HCT116 (cell line): ENCODE measurements at regions not wholly inside any gene's neighbourhood (a gene's known extent, or its start where the extent isn't known, plus 50 kb on each side); places are given as distances from the start of the nearest gene placed in this dataset.

ENCODE experiments used
- ATAC-seq: fragments of 200-7000 bp; cut with Tn5 transposase; 2 replicates; pipeline ENCODE4 v1.9.1; 2020; ENCODE audit warnings: mild to moderate bottlenecking, moderate library complexity
- BruUV-seq: library from RNA; stranded (reverse); fragments of 400-500 nt; replicated peaks from 2 replicates; lab custom pipeline; 2021; lab: Mats Ljungman, UMichigan
- CTCF ChIA-PET: fragments of 300-600 bp; sonication (Branson Sonifier 250); formaldehyde crosslinking; loops from one replicate; lab custom pipeline; 2021; ENCODE audit warnings: antibody characterized with exemption; lab: Charles Lee
- POLR2A ChIA-PET: fragments of 300-600, 350-600 bp; sonication (Branson Sonifier 250); formaldehyde crosslinking; loops from one replicate; lab custom pipeline; 2021; ENCODE audit warnings: antibody characterized with exemption; lab: Charles Lee
- RAD21 ChIA-PET, 2 experiments: fragments of 300-600 bp; sonication (Branson Sonifier 250); formaldehyde crosslinking; loops; one replicate each; lab custom pipeline; 2023; ENCODE audit warnings: low total read pairs in 2 of 2; ENCODE audit not compliant: uncharacterized antibody in 2 of 2, unreplicated experiment in 2 of 2, low non-redundant PET in 1 of 2; lab: Charles Lee
- DNase-seq: peaks from one replicate; pipeline ENCODE4 v3.0.0-alpha.2; 2010; ENCODE audit warnings: low read depth, low spot score
- H2AFZ ChIP-seq: fragments of 200-600 bp; shearing (Covaris generic), sonication (generic); 2 replicates; pipeline ENCODE4 v1.6.1; 2017; ENCODE audit warnings: low read depth, mixed run types, mixed read lengths, antibody characterized with exemption, low read length; ENCODE audit not compliant: poor library complexity, severe bottlenecking
- H3K27ac ChIP-seq: 2 replicates; pipeline ENCODE4 v1.5.1; 2012; ENCODE audit warnings: low read depth, low read length
- H3K27me3 ChIP-seq: fragments of 200-600 bp; sonication (generic); 2 replicates; pipeline ENCODE4 v1.6.1; 2016; ENCODE audit warnings: mixed run types, low read length, mixed read lengths; ENCODE audit not compliant: insufficient read depth
- H3K36me3 ChIP-seq, 2 experiments: fragments of 200-500 bp in 1 of 2; fragments of 200-600 bp in 1 of 2; sonication (Bioruptor generic) in 1 of 2; sonication (generic) in 1 of 2; 2 replicates each; pipeline versions ENCODE4 v1.5.1 to v1.6.1; 2014 to 2016; ENCODE audit warnings: low read length in 2 of 2, inconsistent platforms in 1 of 2, mixed read lengths in 1 of 2, mixed run types in 1 of 2; ENCODE audit not compliant: insufficient read depth in 2 of 2, control insufficient read depth in 1 of 2
- H3K4me1 ChIP-seq, 2 experiments: fragments of 200-600 bp in 1 of 2; sonication (generic) in 1 of 2; 2 replicates each; pipeline versions ENCODE4 v1.5.1 to v1.6.1; 2012 to 2017; ENCODE audit warnings: low read length in 2 of 2, inconsistent platforms in 1 of 2, mild to moderate bottlenecking in 1 of 2, mixed read lengths in 1 of 2, mixed run types in 1 of 2, moderate library complexity in 1 of 2; ENCODE audit not compliant: insufficient read depth in 2 of 2, control insufficient read depth in 1 of 2
- H3K4me2 ChIP-seq: fragments of 200-600 bp; sonication (generic); 2 replicates; pipeline ENCODE4 v1.6.1; 2017; ENCODE audit warnings: mixed run types, low read length, mixed read lengths
- H3K4me3 ChIP-seq, 2 experiments: fragments of 200-600 bp in 1 of 2; sonication (generic) in 1 of 2; replicated peaks in 1 of 2; 2 replicates each; pipeline ENCODE4 v1.5.1; 2011 to 2016; ENCODE audit warnings: low read length in 2 of 2, control low read depth in 1 of 2, low read depth in 1 of 2, mild to moderate bottlenecking in 1 of 2, mixed read lengths in 1 of 2, mixed run types in 1 of 2
- H3K79me2 ChIP-seq: fragments of 200-600 bp; sonication (generic); 2 replicates; pipeline ENCODE4 v1.6.1; 2017; ENCODE audit warnings: mild to moderate bottlenecking, mixed run types, low read length, moderate library complexity, mixed read lengths; ENCODE audit not compliant: insufficient read depth
- H3K9ac ChIP-seq: fragments of 200-600 bp; sonication (generic); 2 replicates; pipeline ENCODE4 v1.6.1; 2016; ENCODE audit warnings: low read length, mixed read lengths
- H3K9me2 ChIP-seq: fragments of 200-600 bp; sonication (generic), shearing (Covaris generic); 2 replicates; pipeline ENCODE4 v1.6.1; 2017; ENCODE audit warnings: mixed run types, mild to moderate bottlenecking, moderate library complexity; ENCODE audit not compliant: insufficient read depth
- H3K9me3 ChIP-seq, 2 experiments: fragments of 200-500 bp in 1 of 2; fragments of 200-600 bp in 1 of 2; sonication (Bioruptor generic) in 1 of 2; sonication (generic) in 1 of 2; 2 replicates each; pipeline ENCODE4 v1.6.1; 2014 to 2017; ENCODE audit warnings: low read length in 2 of 2, mixed read lengths in 2 of 2, inconsistent platforms in 1 of 2, low read depth in 1 of 2, mild to moderate bottlenecking in 1 of 2, mixed run types in 1 of 2, moderate library complexity in 1 of 2; ENCODE audit not compliant: control insufficient read depth in 1 of 2, insufficient read depth in 1 of 2
- H4K20me1 ChIP-seq: fragments of 200-600 bp; sonication (generic), shearing (Covaris generic); 2 replicates; pipeline ENCODE4 v1.6.1; 2017; ENCODE audit warnings: mixed run types, mild to moderate bottlenecking, moderate library complexity; ENCODE audit not compliant: insufficient read depth
- CBX3 ChIP-seq: IDR thresholded peaks from 2 replicates; pipeline ENCODE4 v1.6.1; 2012; ENCODE audit warnings: low read depth
- EGR1 ChIP-seq: IDR thresholded peaks from 2 replicates; pipeline ENCODE4 v1.6.1; 2012; ENCODE audit warnings: low read depth
- EZH2 ChIP-seq: fragments of 200-600 bp; sonication (generic); IDR thresholded peaks from 2 replicates; pipeline ENCODE4 v1.6.1; 2017; ENCODE audit warnings: antibody characterized with exemption, mixed run types
- JUND ChIP-seq: IDR thresholded peaks from 2 replicates; pipeline ENCODE4 v1.6.1; 2012
- POLR2A ChIP-seq: IDR thresholded peaks from 2 replicates; pipeline ENCODE4 v1.7.0; 2011; ENCODE audit warnings: borderline replicate concordance; ENCODE audit not compliant: insufficient read depth, insufficient read length; ENCODE audit errors: extremely low read depth
- RAD21 ChIP-seq: IDR thresholded peaks from 2 replicates; pipeline ENCODE4 v1.6.1; 2012; ENCODE audit warnings: low read depth, mild to moderate bottlenecking
- SIN3A ChIP-seq: IDR thresholded peaks from 2 replicates; pipeline ENCODE4 v1.6.1; 2012; ENCODE audit warnings: low read depth
- TCF7L2 ChIP-seq: IDR thresholded peaks from 2 replicates; pipeline ENCODE4 v1.7.0; 2011; ENCODE audit warnings: borderline replicate concordance, inconsistent platforms; ENCODE audit not compliant: insufficient read depth, insufficient read length; ENCODE audit errors: extremely low read depth
- YY1 ChIP-seq: IDR thresholded peaks from 2 replicates; pipeline ENCODE4 v1.6.1; 2011; ENCODE audit warnings: low read length, low read depth, moderate library complexity, mild to moderate bottlenecking; ENCODE audit not compliant: insufficient replicate concordance; ENCODE audit errors: extremely low read depth
- ZNF274 ChIP-seq: fragments of 200-500 bp; sonication (Bioruptor generic); IDR thresholded peaks from 2 replicates; pipeline ENCODE4 v1.6.1; 2014; ENCODE audit warnings: mild to moderate bottlenecking, low read depth, low read length, inconsistent platforms
- intact Hi-C: fragments of 100-400 bp; cut with micrococcal nuclease; formaldehyde crosslinking; loops from 2 replicates; pipeline ENCODE4 v1.10.0; 2022
- TF ChIP-seq, protein P1 (sequence below): IDR thresholded peaks from 2 replicates; pipeline ENCODE4 v1.6.1; 2012
- TF ChIP-seq, protein P2 (sequence below): IDR thresholded peaks from 2 replicates; pipeline ENCODE4 v1.6.1; 2011; ENCODE audit warnings: mild to moderate bottlenecking, low read length, moderate library complexity; ENCODE audit not compliant: insufficient replicate concordance; ENCODE audit errors: extremely low read depth
- TF ChIP-seq, protein P3 (sequence below), 3 experiments: fragments of 200-600 bp in 1 of 3; sonication (generic) in 1 of 3; IDR thresholded peaks in 2 of 3; conservative IDR thresholded peaks in 1 of 3; 2 replicates each; pipeline ENCODE4 v1.5.1; 2012 to 2017; ENCODE audit warnings: low read depth in 2 of 3, low read length in 2 of 3, antibody characterized with exemption in 1 of 3, borderline replicate concordance in 1 of 3, control low read depth in 1 of 3, mild to moderate bottlenecking in 1 of 3, mixed read lengths in 1 of 3, mixed run types in 1 of 3, moderate library complexity in 1 of 3; ENCODE audit not compliant: insufficient read depth in 1 of 3

DNA sequence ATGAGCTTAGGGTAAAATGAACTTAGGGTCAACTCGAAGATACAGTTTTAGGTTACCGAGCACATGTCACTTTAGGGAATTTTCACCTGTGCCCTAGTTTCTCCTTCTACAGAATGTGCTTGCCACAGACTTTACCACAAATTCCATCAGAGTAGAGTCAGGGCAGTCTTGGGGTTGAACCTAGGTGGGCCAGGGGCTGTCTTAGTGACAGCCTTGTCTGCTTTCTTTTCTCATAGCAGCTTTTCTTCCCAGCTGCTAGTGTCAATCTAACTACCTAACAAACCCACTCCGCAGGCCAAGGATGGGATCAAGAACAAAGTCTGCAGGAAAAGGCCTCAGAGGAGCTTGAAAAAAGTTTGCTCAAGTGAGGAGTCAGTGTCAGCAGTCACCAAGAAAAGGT is 458.1 kb upstream of the CDH18 start:
- Histone ChIP-seq H2AFZ (no peak overlapping the region), H3K9me2 (no peaks in the 10 kb centered on the region), H3K79me2 (no peaks in the 10 kb centered on the region), H3K36me3 (no peaks in the 10 kb centered on the region), H3K27me3 (no peaks in the 10 kb centered on the region), H3K4me3 (no peak overlapping the region), H3K4me1 (no peaks in the 10 kb centered on the region), H3K4me2 (no peak overlapping the region), H3K9ac (no peak overlapping the region), H4K20me1 (no peaks in the 10 kb centered on the region), H3K27ac (no peak overlapping the region), H3K9me3 (peaks cover 3 to 16% of the 10 kb centered on the region in 2 experiments; a peak in 3 of 4 replicates)
- no peak for DNase-seq
- ChIA-PET POLR2A (no interaction called here), CTCF (no interaction called here), RAD21 (no interaction called here)
- intact Hi-C loops: no loop called here
- no peak for ATAC-seq
- no TSS peak for BruUV-seq
- no peak for TF ChIP-seq YY1
- no peak for TF ChIP-seq ZNF274
- TF ChIP-seq EGR1: no peak
- no peak for TF ChIP-seq SIN3A
- TF ChIP-seq JUND: no peak
- TF ChIP-seq, protein P1, sequence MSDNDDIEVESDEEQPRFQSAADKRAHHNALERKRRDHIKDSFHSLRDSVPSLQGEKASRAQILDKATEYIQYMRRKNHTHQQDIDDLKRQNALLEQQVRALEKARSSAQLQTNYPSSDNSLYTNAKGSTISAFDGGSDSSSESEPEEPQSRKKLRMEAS: no peak
- TF ChIP-seq, protein P2, sequence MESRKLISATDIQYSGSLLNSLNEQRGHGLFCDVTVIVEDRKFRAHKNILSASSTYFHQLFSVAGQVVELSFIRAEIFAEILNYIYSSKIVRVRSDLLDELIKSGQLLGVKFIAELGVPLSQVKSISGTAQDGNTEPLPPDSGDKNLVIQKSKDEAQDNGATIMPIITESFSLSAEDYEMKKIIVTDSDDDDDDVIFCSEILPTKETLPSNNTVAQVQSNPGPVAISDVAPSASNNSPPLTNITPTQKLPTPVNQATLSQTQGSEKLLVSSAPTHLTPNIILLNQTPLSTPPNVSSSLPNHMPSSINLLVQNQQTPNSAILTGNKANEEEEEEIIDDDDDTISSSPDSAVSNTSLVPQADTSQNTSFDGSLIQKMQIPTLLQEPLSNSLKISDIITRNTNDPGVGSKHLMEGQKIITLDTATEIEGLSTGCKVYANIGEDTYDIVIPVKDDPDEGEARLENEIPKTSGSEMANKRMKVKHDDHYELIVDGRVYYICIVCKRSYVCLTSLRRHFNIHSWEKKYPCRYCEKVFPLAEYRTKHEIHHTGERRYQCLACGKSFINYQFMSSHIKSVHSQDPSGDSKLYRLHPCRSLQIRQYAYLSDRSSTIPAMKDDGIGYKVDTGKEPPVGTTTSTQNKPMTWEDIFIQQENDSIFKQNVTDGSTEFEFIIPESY: no peak
- no peak for TF ChIP-seq CBX3
- TF ChIP-seq, protein P3, sequence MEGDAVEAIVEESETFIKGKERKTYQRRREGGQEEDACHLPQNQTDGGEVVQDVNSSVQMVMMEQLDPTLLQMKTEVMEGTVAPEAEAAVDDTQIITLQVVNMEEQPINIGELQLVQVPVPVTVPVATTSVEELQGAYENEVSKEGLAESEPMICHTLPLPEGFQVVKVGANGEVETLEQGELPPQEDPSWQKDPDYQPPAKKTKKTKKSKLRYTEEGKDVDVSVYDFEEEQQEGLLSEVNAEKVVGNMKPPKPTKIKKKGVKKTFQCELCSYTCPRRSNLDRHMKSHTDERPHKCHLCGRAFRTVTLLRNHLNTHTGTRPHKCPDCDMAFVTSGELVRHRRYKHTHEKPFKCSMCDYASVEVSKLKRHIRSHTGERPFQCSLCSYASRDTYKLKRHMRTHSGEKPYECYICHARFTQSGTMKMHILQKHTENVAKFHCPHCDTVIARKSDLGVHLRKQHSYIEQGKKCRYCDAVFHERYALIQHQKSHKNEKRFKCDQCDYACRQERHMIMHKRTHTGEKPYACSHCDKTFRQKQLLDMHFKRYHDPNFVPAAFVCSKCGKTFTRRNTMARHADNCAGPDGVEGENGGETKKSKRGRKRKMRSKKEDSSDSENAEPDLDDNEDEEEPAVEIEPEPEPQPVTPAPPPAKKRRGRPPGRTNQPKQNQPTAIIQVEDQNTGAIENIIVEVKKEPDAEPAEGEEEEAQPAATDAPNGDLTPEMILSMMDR (IDR thresholded peaks at IDR 0.05 in 2 of 3, conservative IDR thresholded peaks at IDR 0.05 in 1 of 3; ENCODE audit: borderline replicate concordance in 1 of 3, insufficient read depth in 1 of 3, low read depth in 2 of 3, low read length in 2 of 3): no peak
- no peak for TF ChIP-seq TCF7L2
- no peak for TF ChIP-seq EZH2
- TF ChIP-seq POLR2A: no peak
- no peak for TF ChIP-seq RAD21
